H9 (cell line): ENCODE measurements at regions not wholly inside any gene's neighbourhood (a gene's known extent, or its start where the extent isn't known, plus 50 kb on each side); places are given as distances from the start of the nearest gene placed in this dataset.

Experiments used
- DNase-seq: peaks from one replicate; pipeline ENCODE4 v3.0.0-alpha.2; 2017
- H2AFZ ChIP-seq: one replicate; pipeline ENCODE4 v1.6.1; 2013; ENCODE audit warnings: mild to moderate bottlenecking, low read length, control low read depth, moderate library complexity
- H2AK5ac ChIP-seq: 2 replicates; pipeline ENCODE4 v1.6.1; 2013; ENCODE audit warnings: low read length, control low read depth, mixed read lengths; ENCODE audit not compliant: insufficient read length
- H2BK120ac ChIP-seq: one replicate; pipeline ENCODE4 v1.6.1; 2013; ENCODE audit warnings: low read depth, mild to moderate bottlenecking, low read length, control low read depth, inconsistent platforms; ENCODE audit not compliant: poor library complexity, severe bottlenecking
- H2BK12ac ChIP-seq: 2 replicates; pipeline ENCODE4 v1.6.1; 2013; ENCODE audit warnings: low read length, control low read depth, mixed read lengths, low read depth; ENCODE audit not compliant: insufficient read length
- H2BK15ac ChIP-seq: 2 replicates; pipeline ENCODE4 v1.6.1; 2013; ENCODE audit warnings: low read depth, low read length, control low read depth
- H2BK20ac ChIP-seq: one replicate; pipeline ENCODE4 v1.6.1; 2013; ENCODE audit warnings: low read depth, mild to moderate bottlenecking, low read length, control low read depth, inconsistent platforms; ENCODE audit not compliant: poor library complexity, severe bottlenecking
- H2BK5ac ChIP-seq: 2 replicates; pipeline ENCODE4 v1.6.1; 2013; ENCODE audit warnings: low read length, control low read depth, mixed read lengths; ENCODE audit not compliant: insufficient read length
- H3K14ac ChIP-seq: 2 replicates; pipeline ENCODE4 v1.6.1; 2013; ENCODE audit warnings: low read length, control low read depth; ENCODE audit not compliant: insufficient read depth
- H3K18ac ChIP-seq: 2 replicates; pipeline ENCODE4 v1.6.1; 2013; ENCODE audit warnings: low read depth, mild to moderate bottlenecking, mixed read lengths, low read length, control low read depth; ENCODE audit not compliant: insufficient read length
- H3K23ac ChIP-seq: 2 replicates; pipeline ENCODE4 v1.6.1; 2013; ENCODE audit warnings: low read length, control low read depth, mixed read lengths, low read depth; ENCODE audit not compliant: insufficient read length
- H3K23me2 ChIP-seq: 2 replicates; pipeline ENCODE4 v1.6.1; 2013; ENCODE audit warnings: low read depth, mild to moderate bottlenecking, mixed read lengths, low read length, control low read depth; ENCODE audit not compliant: insufficient read length, poor library complexity, severe bottlenecking
- H3K27ac ChIP-seq: 2 replicates; pipeline ENCODE4 v1.5.1; 2013; ENCODE audit warnings: low read length, control low read depth, mixed read lengths, low read depth; ENCODE audit not compliant: insufficient read length
- H3K27me3 ChIP-seq: 2 replicates; pipeline ENCODE4 v1.6.1; 2013; ENCODE audit warnings: low read length, control low read depth, inconsistent platforms; ENCODE audit not compliant: insufficient read depth
- H3K4ac ChIP-seq: 2 replicates; pipeline ENCODE4 v1.6.1; 2013; ENCODE audit warnings: low read depth, mild to moderate bottlenecking, control low read depth, inconsistent platforms, low read length, moderate library complexity
- H3K4me1 ChIP-seq: 2 replicates; pipeline ENCODE4 v1.6.1; 2013; ENCODE audit warnings: low read length, control low read depth, inconsistent platforms; ENCODE audit not compliant: insufficient read depth
- H3K4me2 ChIP-seq: 2 replicates; pipeline ENCODE4 v1.6.1; 2013; ENCODE audit warnings: low read length, control low read depth, mixed read lengths; ENCODE audit not compliant: insufficient read length, insufficient read depth
- H3K56ac ChIP-seq: 2 replicates; pipeline ENCODE4 v1.6.1; 2013; ENCODE audit warnings: low read depth, mild to moderate bottlenecking, mixed read lengths, low read length, control low read depth; ENCODE audit not compliant: insufficient read length
- H3K79me1 ChIP-seq: 2 replicates; pipeline ENCODE4 v1.6.1; 2013; ENCODE audit warnings: low read depth, mild to moderate bottlenecking, moderate library complexity, low read length, control low read depth, inconsistent platforms; ENCODE audit not compliant: insufficient read depth, poor library complexity, severe bottlenecking
- H3K79me2 ChIP-seq: 2 replicates; pipeline ENCODE4 v1.6.1; 2013; ENCODE audit warnings: low read length, control low read depth, inconsistent platforms; ENCODE audit not compliant: insufficient read depth
- H3K9ac ChIP-seq: 2 replicates; pipeline ENCODE4 v1.6.1; 2013; ENCODE audit warnings: low read length, control low read depth, mixed read lengths; ENCODE audit not compliant: insufficient read length; ENCODE audit errors: extremely low read depth
- H3K9me3 ChIP-seq: one replicate; pipeline ENCODE4 v1.6.1; 2013; ENCODE audit warnings: low read depth, low read length, inconsistent platforms; ENCODE audit not compliant: control insufficient read depth
- H3T11ph ChIP-seq: one replicate; pipeline ENCODE4 v1.6.1; 2013; ENCODE audit warnings: mild to moderate bottlenecking, low read length, control low read depth, inconsistent platforms
- H4K20me1 ChIP-seq: one replicate; pipeline ENCODE4 v1.6.1; 2013; ENCODE audit not compliant: control insufficient read depth, insufficient read length, insufficient read depth
- H4K5ac ChIP-seq: 2 replicates; pipeline ENCODE4 v1.6.1; 2013; ENCODE audit warnings: low read depth, mild to moderate bottlenecking, mixed read lengths, low read length, control low read depth; ENCODE audit not compliant: insufficient read length
- H4K8ac ChIP-seq: replicated peaks from 2 replicates; pipeline ENCODE4 v1.6.1; 2013; ENCODE audit warnings: low read length, control low read depth, mixed read lengths, low read depth; ENCODE audit not compliant: insufficient read length
- H4K91ac ChIP-seq: 2 replicates; pipeline ENCODE4 v1.6.1; 2013; ENCODE audit warnings: low read depth, mild to moderate bottlenecking, moderate library complexity, mixed read lengths, low read length, control low read depth; ENCODE audit not compliant: insufficient read length
- H3K27ac Mint-ChIP-seq, 3 experiments: 2 replicates in 2 of 3; 3 replicates in 1 of 3; pipeline ENCODE4 v1.8.0; 2020 to 2021; ENCODE audit warnings: mixed read lengths in 3 of 3, mild to moderate bottlenecking in 1 of 3, moderate library complexity in 1 of 3
- H3K27me3 Mint-ChIP-seq: 2 replicates; pipeline ENCODE4 v1.8.0; 2021; ENCODE audit warnings: low read depth, mild to moderate bottlenecking, moderate library complexity, mixed read lengths
- H3K36me3 Mint-ChIP-seq, 3 experiments: 2 replicates in 2 of 3; 3 replicates in 1 of 3; pipeline ENCODE4 v1.8.0; 2020 to 2021; ENCODE audit warnings: low read depth in 3 of 3, mixed read lengths in 3 of 3; ENCODE audit not compliant: insufficient read depth in 1 of 3
- H3K4me1 Mint-ChIP-seq, 2 experiments: 2 replicates each; pipeline ENCODE4 v1.8.0; 2020; ENCODE audit warnings: mixed read lengths in 2 of 2
- H3K4me3 Mint-ChIP-seq, 2 experiments: 2 replicates in 1 of 2; 3 replicates in 1 of 2; pipeline ENCODE4 v1.8.0; 2020 to 2021; ENCODE audit warnings: mild to moderate bottlenecking in 2 of 2, mixed read lengths in 2 of 2, moderate library complexity in 1 of 2
- H3K9me3 Mint-ChIP-seq, 2 experiments: 2 replicates in 1 of 2; 3 replicates in 1 of 2; pipeline ENCODE4 v1.8.0; 2020; ENCODE audit warnings: mild to moderate bottlenecking in 2 of 2, mixed read lengths in 2 of 2, moderate library complexity in 1 of 2
- WGBS: extraction: QIAGEN DNeasy Blood & Tissue Kit; methylation state at CpG from one replicate; pipeline ENCODE4 v1.1.7; 2013; ENCODE audit warnings: missing lambda C conversion rate, low lambda C conversion rate, mixed read lengths; ENCODE audit not compliant: insufficient read length; ENCODE audit errors: extremely low coverage; 5-methylcytosine and 5-hydroxymethylcytosine counted together
- TF ChIP-seq, protein P1 (sequence below): fragments of 200-600 bp; sonication (generic); conservative IDR thresholded peaks from 3 replicates; pipeline ENCODE4 v1.8.0; 2021; ENCODE audit warnings: antibody characterized with exemption, mild to moderate bottlenecking

DNA sequence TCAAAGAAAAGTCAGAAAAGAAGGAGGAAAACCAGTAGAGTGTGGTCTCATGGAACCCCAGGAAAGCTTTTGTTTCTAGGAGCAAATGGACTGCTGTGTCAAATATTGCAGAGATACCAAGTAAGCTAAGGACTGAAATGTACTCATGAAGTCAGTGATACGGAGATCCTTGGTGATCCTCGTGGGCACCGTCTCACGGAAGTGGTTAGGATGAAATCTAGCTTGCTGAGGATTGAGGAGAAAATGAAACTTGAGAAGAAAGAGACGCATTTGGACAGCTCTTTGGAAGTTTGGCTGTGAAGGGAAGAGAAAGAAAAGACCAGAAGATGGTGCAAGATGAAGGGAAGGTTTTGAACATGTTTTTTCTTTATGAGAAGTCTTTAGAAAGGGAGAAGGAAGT, 104.0 kb upstream of the CCND2 start:
- no peak overlapping the region for H3K4me3 Mint-ChIP-seq

More for the DNA sequence above, 104.0 kb upstream of the CCND2 start:
- Mint-ChIP-seq H3K27ac (no peak overlapping the region), H3K4me1 (peaks cover 21 to 32% of the 10 kb centered on the region in 2 experiments), H3K27me3 (peaks cover 28% of the 10 kb centered on the region), H3K36me3 (no peaks in the 10 kb centered on the region; a peak in 1 of 7 replicates), H3K9me3 (no peaks in the 10 kb centered on the region; a peak in 1 of 5 replicates)
- H2AFZ ChIP-seq = no peak overlapping the region
- no peak overlapping the region for H2BK15ac ChIP-seq
- TF ChIP-seq, protein P1, sequence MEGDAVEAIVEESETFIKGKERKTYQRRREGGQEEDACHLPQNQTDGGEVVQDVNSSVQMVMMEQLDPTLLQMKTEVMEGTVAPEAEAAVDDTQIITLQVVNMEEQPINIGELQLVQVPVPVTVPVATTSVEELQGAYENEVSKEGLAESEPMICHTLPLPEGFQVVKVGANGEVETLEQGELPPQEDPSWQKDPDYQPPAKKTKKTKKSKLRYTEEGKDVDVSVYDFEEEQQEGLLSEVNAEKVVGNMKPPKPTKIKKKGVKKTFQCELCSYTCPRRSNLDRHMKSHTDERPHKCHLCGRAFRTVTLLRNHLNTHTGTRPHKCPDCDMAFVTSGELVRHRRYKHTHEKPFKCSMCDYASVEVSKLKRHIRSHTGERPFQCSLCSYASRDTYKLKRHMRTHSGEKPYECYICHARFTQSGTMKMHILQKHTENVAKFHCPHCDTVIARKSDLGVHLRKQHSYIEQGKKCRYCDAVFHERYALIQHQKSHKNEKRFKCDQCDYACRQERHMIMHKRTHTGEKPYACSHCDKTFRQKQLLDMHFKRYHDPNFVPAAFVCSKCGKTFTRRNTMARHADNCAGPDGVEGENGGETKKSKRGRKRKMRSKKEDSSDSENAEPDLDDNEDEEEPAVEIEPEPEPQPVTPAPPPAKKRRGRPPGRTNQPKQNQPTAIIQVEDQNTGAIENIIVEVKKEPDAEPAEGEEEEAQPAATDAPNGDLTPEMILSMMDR = no peak
- H3K9ac ChIP-seq = no peak overlapping the region
- no peak for DNase-seq
- no peak overlapping the region for H3T11ph ChIP-seq
- peaks cover 6% of the 10 kb centered on the region for H3K23me2 ChIP-seq
- no peak overlapping the region for H3K14ac ChIP-seq
- H3K27ac ChIP-seq = no peak overlapping the region
- H3K79me2 ChIP-seq = no peaks in the 10 kb centered on the region
- WGBS = no CpG with 5 or more reads among the region's 5 CpGs
- H3K79me1 ChIP-seq = no peaks in the 10 kb centered on the region
- H3K56ac ChIP-seq = no peak overlapping the region
- H4K91ac ChIP-seq = no peak overlapping the region
- no peak overlapping the region for H2BK5ac ChIP-seq
- no peak overlapping the region for H2BK20ac ChIP-seq
- H3K27me3 ChIP-seq = no peaks in the 10 kb centered on the region; the same call in 1 of the 2 replicates
- no peaks in the 10 kb centered on the region for H3K9me3 ChIP-seq
- H4K8ac ChIP-seq = no peak overlapping the region
- H3K23ac ChIP-seq = no peak overlapping the region
- no peak overlapping the region for H2AK5ac ChIP-seq
- no peak overlapping the region for H3K4me2 ChIP-seq
- H2BK120ac ChIP-seq = no peak overlapping the region
- H4K5ac ChIP-seq = no peak overlapping the region
- no peaks in the 10 kb centered on the region for H4K20me1 ChIP-seq
- no peak overlapping the region for H2BK12ac ChIP-seq
- no peak overlapping the region for H3K18ac ChIP-seq
- peaks cover 2% of the 10 kb centered on the region; the same call in 1 of the 2 replicates for H3K4me1 ChIP-seq
- no peak overlapping the region for H3K4ac ChIP-seq
